ENCODE measurements at regions not wholly inside any gene's neighbourhood (a gene's known extent, or its start where the extent isn't known, plus 50 kb on each side); places are given as distances from the start of the nearest gene placed in this dataset.

GRCh38 chr3:159266779-159267178 is 464.9 kb downstream of the MFSD1 start:
- no peaks in the 10 kb centered on the region for H3K4me1 ChIP-seq (ENCODE audit: control insufficient read depth in 1 of 2, insufficient read depth in 1 of 2, low read depth in 1 of 2, low read length in 1 of 2)
- peaks cover 9% of the 10 kb centered on the region for H3K27me3 ChIP-seq
- H3K4me3 ChIP-seq (ENCODE audit: low read depth in 1 of 2, low read length in 1 of 2): no peak overlapping the region
- H3K36me3 ChIP-seq: no peaks in the 10 kb centered on the region
- no peak overlapping the region for H3K27ac ChIP-seq
- H3K9me3 ChIP-seq: no peaks in the 10 kb centered on the region
- no peak for TF ChIP-seq CTCF (IDR thresholded peaks at IDR 0.05)

GRCh38 chr3:159271799-159272512 is 470.1 kb downstream of the MFSD1 start:
- Histone ChIP-seq H3K4me3 (ENCODE audit: low read depth in 1 of 2, low read length in 1 of 2) (no peak overlapping the region), H3K9me3 (no peaks in the 10 kb centered on the region), H3K27me3 (peaks cover 9% of the 10 kb centered on the region), H3K4me1 (ENCODE audit: control insufficient read depth in 1 of 2, insufficient read depth in 1 of 2, low read depth in 1 of 2, low read length in 1 of 2) (no peaks in the 10 kb centered on the region), H3K36me3 (no peaks in the 10 kb centered on the region), H3K27ac (no peak overlapping the region)
- no peak for TF ChIP-seq CTCF (IDR thresholded peaks at IDR 0.05)

GRCh38 chr3:159273070-159273469 is 471.2 kb downstream of the MFSD1 start:
- H3K9me3 ChIP-seq: no peaks in the 10 kb centered on the region
- H3K27ac ChIP-seq: no peak overlapping the region
- H3K36me3 ChIP-seq: no peaks in the 10 kb centered on the region
- H3K4me1 ChIP-seq (ENCODE audit: control insufficient read depth in 1 of 2, insufficient read depth in 1 of 2, low read depth in 1 of 2, low read length in 1 of 2): no peaks in the 10 kb centered on the region
- TF ChIP-seq CTCF (IDR thresholded peaks at IDR 0.05): no peak
- no peak overlapping the region for H3K4me3 ChIP-seq (ENCODE audit: low read depth in 1 of 2, low read length in 1 of 2)
- H3K27me3 ChIP-seq: peaks cover 4% of the 10 kb centered on the region

GRCh38 chr3:159273608-159274007 is 471.8 kb downstream of the MFSD1 start:
- Histone ChIP-seq H3K27me3 (no peaks in the 10 kb centered on the region), H3K36me3 (no peaks in the 10 kb centered on the region), H3K4me3 (ENCODE audit: low read depth in 1 of 2, low read length in 1 of 2) (no peak overlapping the region), H3K27ac (no peak overlapping the region), H3K4me1 (ENCODE audit: control insufficient read depth in 1 of 2, insufficient read depth in 1 of 2, low read depth in 1 of 2, low read length in 1 of 2) (no peaks in the 10 kb centered on the region), H3K9me3 (no peaks in the 10 kb centered on the region)
- no peak for TF ChIP-seq CTCF (IDR thresholded peaks at IDR 0.05)

GRCh38 chr3:159275741-159276140 is 473.9 kb downstream of the MFSD1 start:
- no peaks in the 10 kb centered on the region for H3K9me3 ChIP-seq
- H3K4me1 ChIP-seq (ENCODE audit: control insufficient read depth in 1 of 2, insufficient read depth in 1 of 2, low read depth in 1 of 2, low read length in 1 of 2): no peaks in the 10 kb centered on the region
- no peaks in the 10 kb centered on the region for H3K36me3 ChIP-seq
- H3K27me3 ChIP-seq: no peaks in the 10 kb centered on the region
- H3K4me3 ChIP-seq (ENCODE audit: low read depth in 1 of 2, low read length in 1 of 2): no peak overlapping the region
- no peak for TF ChIP-seq CTCF (IDR thresholded peaks at IDR 0.05)
- H3K27ac ChIP-seq: no peak overlapping the region

Measured in neutrophil (primary cell).